GM11168 (cell line): ENCODE measurements at regions not wholly inside any gene's neighbourhood (a gene's known extent, or its start where the extent isn't known, plus 50 kb on each side); places are given as distances from the start of the nearest gene placed in this dataset.
"Not testable (repeated sequence)": the region's sequence is repeated elsewhere in the genome, so short reads cannot be mapped to it uniquely, and the experiment has no call there.

Experiments used
- in situ Hi-C: fragments of 300-500 bp; cut with MboI; formaldehyde crosslinking; loops from one replicate; pipeline ENCODE4 v1.12.0; 2022; ENCODE audit warnings: low sequenced_read_pairs; ENCODE audit not compliant: unreplicated experiment

GRCh38 chr9:129459547-129460322 lies 161.2 kb downstream of the C9orf50 start:
- in situ Hi-C loops = loop anchor here (5.0 kb wide), 1 partner anchor 297 kb away; no protein-coding TSS in a partner anchor

- in situ Hi-C loops = no loop called here
These were observed 162.0 kb downstream of the C9orf50 start for GRCh38 chr9:129458663-129459546.

DNA sequence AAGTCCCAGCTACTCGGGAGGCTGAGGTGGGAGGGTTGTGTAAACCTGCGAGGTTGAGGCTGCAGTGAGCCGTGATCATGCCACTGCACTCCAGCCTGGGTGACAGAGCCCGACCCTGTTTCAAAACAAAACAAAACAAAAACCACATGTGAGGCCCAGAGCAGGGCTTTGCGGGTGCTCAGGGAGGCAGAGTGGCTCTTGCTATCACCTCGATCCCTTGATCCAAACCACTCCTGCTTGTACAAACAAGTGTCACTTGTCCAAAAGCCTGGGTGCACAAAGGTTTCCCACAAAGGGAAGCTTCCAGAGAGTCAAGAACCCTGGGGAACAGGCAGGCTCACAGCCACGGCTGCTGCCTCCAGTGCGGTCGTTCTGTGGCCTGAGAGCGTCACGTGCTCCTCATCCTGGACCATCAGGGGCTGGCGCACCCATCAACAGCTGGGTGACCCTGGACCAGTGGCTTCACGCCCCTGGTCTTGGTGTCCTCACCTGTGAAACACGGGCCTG lies 162.7 kb downstream of the C9orf50 start:
- in situ Hi-C loops = no loop called here

DNA sequence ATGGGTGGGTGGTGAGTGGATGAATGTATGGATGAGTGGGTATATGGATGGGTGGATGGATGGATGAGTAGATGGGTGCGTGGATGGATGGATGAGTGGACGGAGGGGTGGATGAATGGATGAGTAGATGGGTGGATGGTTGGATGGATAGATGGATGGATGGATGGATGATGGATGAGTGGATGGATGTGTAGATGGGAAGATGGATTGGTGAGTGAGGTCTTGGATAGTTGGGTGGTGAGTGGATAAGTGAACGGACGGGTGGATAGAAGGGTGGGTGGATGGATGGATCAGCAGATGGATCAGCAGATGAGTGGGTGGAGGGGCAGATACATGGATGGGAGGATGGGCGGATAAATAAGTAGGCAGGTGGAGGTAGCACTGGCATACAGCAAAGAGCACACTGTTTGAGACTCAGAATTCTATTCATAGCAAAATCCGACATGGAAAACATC lies 163.5 kb downstream of the C9orf50 start:
- in situ Hi-C loops = no loop called here

- in situ Hi-C loops = no loop called here
These were observed 164.2 kb downstream of the C9orf50 start for GRCh38 chr9:129456549-129457324.

DNA sequence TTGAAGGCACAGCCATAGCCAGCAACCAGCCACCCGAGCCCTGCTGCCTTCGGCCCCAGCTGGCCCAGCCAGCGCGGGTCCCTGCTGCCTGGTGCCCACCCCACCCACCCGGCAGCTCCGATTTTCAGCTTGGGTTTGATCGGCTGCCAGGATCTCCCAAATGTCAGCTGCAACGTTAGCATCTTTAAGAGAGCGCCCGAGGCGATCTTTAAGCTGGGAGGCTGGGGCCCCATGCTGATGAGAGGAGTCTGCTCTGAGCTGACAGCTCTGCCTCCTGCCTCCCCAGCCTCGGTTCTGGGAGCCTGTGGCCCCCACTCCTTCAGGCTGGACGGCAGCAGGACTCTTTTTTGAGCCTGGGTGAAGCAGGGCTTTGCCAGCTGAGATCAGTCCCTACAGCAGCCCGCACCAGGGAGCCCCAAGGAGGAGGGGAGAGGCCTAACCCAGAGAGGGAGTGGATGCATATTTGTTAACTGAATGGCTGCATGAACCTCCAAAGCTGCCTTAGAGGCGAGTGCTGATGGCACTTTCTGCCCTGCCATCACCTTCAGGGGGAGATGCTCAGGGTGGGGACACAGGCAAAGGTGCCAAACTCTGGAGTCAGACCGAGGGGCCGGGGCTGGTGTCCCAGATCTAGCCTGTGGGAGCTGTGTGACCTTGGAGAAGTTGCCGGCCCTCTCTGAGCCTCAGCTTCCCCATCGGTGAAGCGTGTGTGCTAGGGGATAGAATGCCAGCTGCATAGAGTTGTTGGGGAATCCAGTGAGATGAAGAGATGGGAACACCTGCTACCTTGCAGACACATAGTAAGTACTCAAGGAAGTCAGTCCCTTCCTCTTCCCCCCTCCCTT lies 165.5 kb downstream of the C9orf50 start:
- in situ Hi-C loops = no loop called here

GRCh38 chr9:129454467-129455067 lies 166.3 kb downstream of the C9orf50 start:
- in situ Hi-C loops = no loop called here

GRCh38 chr9:129453734-129454133 lies 167.2 kb downstream of the C9orf50 start:
- in situ Hi-C loops = no loop called here

- in situ Hi-C loops = no loop called here
These were observed 169.2 kb downstream of the C9orf50 start for GRCh38 chr9:129451669-129452068.

DNA sequence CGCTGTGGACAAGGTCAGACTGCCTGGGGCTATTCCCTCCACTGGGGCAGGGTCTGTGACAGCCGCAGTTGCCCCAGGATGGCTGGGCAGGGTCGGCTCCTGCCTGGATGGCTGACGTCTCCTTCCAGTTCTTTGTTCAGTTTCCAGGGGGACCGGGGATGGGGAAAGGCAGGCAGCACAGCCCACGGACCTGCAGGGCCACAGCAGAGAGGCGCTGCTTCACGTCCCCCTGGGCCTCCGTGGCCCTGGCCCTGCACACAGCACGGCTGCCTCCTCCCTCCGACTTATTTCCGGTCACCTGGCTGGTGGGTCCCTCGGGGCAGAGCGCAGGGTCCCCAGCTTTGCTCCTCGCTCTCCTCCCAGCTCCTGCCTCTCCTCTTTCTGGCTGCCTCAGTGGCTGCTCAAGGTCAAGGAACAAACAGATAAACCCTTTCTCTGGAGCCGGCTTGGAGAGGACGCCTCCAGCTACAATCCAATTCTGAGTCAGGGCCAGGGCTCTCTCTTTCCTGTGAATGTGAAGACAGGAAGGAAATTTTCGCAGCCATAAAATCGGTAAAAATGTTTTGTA lies 169.7 kb downstream of the C9orf50 start:
- in situ Hi-C loops = no loop called here

DNA sequence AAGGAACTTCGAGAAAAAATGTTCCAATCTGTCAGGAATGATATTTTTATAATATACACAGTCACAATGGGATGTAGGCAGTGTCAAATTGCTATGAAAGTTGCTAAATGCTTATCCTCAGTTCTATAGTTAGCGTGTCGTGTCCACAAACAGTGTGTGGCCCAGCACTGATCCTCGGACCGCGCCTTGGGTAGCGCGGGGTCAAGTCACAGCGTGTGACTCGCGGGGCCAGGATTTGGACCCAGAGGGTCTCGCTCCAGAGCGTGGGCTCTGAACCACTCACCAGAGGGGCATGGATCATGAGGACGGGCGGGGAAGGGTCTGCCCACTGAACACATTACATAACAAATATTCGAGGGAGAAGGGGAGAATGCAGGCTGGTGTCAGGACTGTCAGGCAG lies 171.8 kb downstream of the C9orf50 start:
- in situ Hi-C loops = no loop called here

DNA sequence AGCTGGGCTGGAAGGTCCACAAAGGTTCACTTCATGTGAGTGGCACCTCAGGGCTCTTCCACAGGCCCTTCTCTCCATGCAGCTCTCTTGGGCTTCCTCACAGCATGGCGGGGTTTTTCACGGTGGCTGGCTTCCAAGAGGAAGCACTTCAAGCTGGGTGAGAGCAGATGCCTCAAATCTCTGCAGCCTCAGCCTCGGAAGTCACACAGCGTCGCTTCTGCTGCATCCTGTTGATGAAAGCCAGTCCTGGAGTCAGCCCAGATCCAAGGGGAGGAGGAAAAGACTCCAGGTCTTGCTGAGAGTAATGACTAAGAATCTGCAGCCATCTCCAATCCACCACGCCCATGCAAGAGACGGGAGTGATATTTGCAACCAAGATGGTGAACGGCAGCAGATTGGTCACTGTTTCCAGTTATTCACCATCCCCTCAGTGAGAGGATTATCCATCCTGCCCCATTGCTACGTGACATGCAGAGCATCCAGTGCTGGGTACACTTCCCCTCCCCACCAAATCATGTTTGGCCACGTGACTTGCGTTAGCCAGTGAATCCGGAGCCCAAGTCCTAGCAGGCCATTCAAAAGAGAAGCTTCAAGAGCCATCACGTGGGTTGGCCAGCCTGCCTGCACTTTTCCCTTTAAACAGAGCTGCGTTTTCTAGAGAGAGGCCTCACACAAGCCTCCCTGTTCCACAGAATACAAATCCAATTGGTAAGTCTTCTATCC lies 173.9 kb downstream of the C9orf50 start:
- in situ Hi-C loops = no loop called here

DNA sequence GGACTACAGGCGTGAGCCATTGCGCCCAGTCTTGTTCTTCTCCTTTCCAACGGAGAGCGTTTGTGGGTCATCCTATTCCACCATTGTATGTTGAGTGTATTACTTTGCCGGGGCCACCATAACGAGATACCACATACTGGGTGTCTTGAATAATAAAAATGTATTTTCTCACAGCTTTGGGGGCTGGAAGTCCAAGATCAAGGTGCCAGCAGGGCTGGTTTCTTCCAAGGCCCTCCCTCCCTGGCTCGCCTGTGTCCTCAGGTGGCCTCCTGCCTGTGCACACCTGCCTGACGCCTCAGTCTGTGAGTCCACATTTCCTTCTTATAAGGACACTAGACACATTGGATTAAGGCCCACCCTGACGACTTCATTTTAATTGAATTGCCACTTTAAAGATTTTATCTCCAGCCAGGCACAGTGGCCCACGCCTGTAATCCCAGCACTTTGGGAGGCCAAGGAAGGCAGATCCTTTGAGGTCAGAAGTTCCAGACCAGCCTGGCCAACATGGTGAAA lies 175.1 kb downstream of the C9orf50 start:
- in situ Hi-C loops = no loop called here

GRCh38 chr9:129443515-129444164 lies 177.3 kb downstream of the C9orf50 start:
- in situ Hi-C loops = not testable (repeated sequence)

- in situ Hi-C loops = no loop called here
These were observed 177.9 kb downstream of the C9orf50 start for GRCh38 chr9:129442803-129443511.

DNA sequence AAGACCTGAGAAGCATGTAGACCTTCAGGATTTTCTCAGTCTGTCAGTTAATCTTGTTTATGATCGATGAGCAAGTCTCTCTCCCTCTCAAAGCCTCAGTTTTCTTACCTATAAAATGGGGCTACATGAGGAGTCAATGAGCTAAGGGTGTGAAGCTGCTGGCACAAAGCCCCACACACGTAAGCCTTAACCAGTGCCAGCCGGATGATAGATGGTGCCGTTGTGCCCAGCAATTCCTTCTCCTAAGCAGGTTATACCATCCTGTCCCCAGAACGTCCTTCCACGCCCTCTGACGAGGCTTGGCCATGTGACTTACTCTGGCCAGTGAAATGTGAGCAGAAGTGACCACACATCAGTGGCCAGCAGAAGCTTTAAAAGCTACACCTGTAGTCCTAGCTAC lies 179.0 kb downstream of the C9orf50 start:
- in situ Hi-C loops = no loop called here
